Neural crest cell (in vitro differentiated cells): ENCODE measurements at regions not wholly inside any gene's neighbourhood (a gene's known extent, or its start where the extent isn't known, plus 50 kb on each side); places are given as distances from the start of the nearest gene placed in this dataset.

ENCODE experiments used
- DNase-seq: peaks from one replicate; pipeline ENCODE4 v3.0.0; 2021; ENCODE audit warnings: low read depth, mixed read lengths, low spot score
- H3K27ac Mint-ChIP-seq: one replicate; pipeline ENCODE4 v1.8.0; 2021; ENCODE audit warnings: mild to moderate bottlenecking, mixed read lengths; ENCODE audit not compliant: unreplicated experiment
- H3K27me3 Mint-ChIP-seq: 2 replicates; pipeline ENCODE4 v1.8.0; 2021; ENCODE audit warnings: low read depth, mild to moderate bottlenecking, mixed read lengths
- H3K36me3 Mint-ChIP-seq: 2 replicates; pipeline ENCODE4 v1.8.0; 2021; ENCODE audit warnings: low read depth, mild to moderate bottlenecking, mixed read lengths
- H3K4me1 Mint-ChIP-seq: 2 replicates; pipeline ENCODE4 v1.8.0; 2021; ENCODE audit warnings: mixed read lengths
- H3K4me3 Mint-ChIP-seq: one replicate; pipeline ENCODE4 v1.8.0; 2021; ENCODE audit warnings: mild to moderate bottlenecking, mixed read lengths
- H3K9me3 Mint-ChIP-seq: 2 replicates; pipeline ENCODE4 v1.8.0; 2021; ENCODE audit warnings: mixed read lengths
- CTCF ChIP-seq: fragments of 200-600 bp; sonication (generic); conservative IDR thresholded peaks from 2 replicates; pipeline ENCODE4 v1.5.0; 2021; ENCODE audit warnings: antibody characterized with exemption, mild to moderate bottlenecking

- Mint-ChIP-seq H3K4me3 (no peak overlapping the region), H3K9me3 (no peaks in the 10 kb centered on the region), H3K27ac (no peak overlapping the region), H3K27me3 (no peaks in the 10 kb centered on the region), H3K4me1 (peaks cover 49% of the 10 kb centered on the region), H3K36me3 (no peaks in the 10 kb centered on the region)
- DNase-seq = no peak
- TF ChIP-seq CTCF = no peak
Measured at GRCh38 chr5:61659221-61659696, 327.2 kb downstream of the ZSWIM6 start.

GRCh38 chr5:61662670-61663069 is 330.6 kb downstream of the ZSWIM6 start:
- no peak for DNase-seq
- TF ChIP-seq CTCF = no peak
- no peak overlapping the region for H3K27ac Mint-ChIP-seq
- H3K9me3 Mint-ChIP-seq = no peaks in the 10 kb centered on the region
- H3K36me3 Mint-ChIP-seq = no peaks in the 10 kb centered on the region
- H3K27me3 Mint-ChIP-seq = no peaks in the 10 kb centered on the region
- peaks cover 26% of the 10 kb centered on the region for H3K4me1 Mint-ChIP-seq
- no peak overlapping the region for H3K4me3 Mint-ChIP-seq

- Mint-ChIP-seq H3K9me3 (peaks cover 8% of the 10 kb centered on the region), H3K4me3 (no peak overlapping the region), H3K4me1 (peaks cover 16% of the 10 kb centered on the region), H3K36me3 (no peaks in the 10 kb centered on the region), H3K27me3 (no peaks in the 10 kb centered on the region), H3K27ac (no peak overlapping the region)
- TF ChIP-seq CTCF = no peak
- DNase-seq = no peak
Measured at GRCh38 chr5:61666064-61666621, 334.1 kb downstream of the ZSWIM6 start.

- no peak overlapping the region for H3K27ac Mint-ChIP-seq
- no peak overlapping the region for H3K4me3 Mint-ChIP-seq
- no peaks in the 10 kb centered on the region for H3K36me3 Mint-ChIP-seq
- peaks cover 21% of the 10 kb centered on the region for H3K4me1 Mint-ChIP-seq
- TF ChIP-seq CTCF = no peak
- H3K9me3 Mint-ChIP-seq = peaks cover 8% of the 10 kb centered on the region
- H3K27me3 Mint-ChIP-seq = no peaks in the 10 kb centered on the region
- DNase-seq = no peak
Measured at GRCh38 chr5:61667525-61668218, 335.6 kb downstream of the ZSWIM6 start.

GRCh38 chr5:61669531-61669930 is 337.5 kb downstream of the ZSWIM6 start:
- H3K9me3 Mint-ChIP-seq = peaks cover 8% of the 10 kb centered on the region
- H3K4me3 Mint-ChIP-seq = no peak overlapping the region
- no peak for TF ChIP-seq CTCF
- no peaks in the 10 kb centered on the region for H3K36me3 Mint-ChIP-seq
- no peaks in the 10 kb centered on the region for H3K27me3 Mint-ChIP-seq
- DNase-seq = no peak
- H3K27ac Mint-ChIP-seq = no peak overlapping the region
- H3K4me1 Mint-ChIP-seq = peaks cover 40% of the 10 kb centered on the region
